K562 (cell line): ENCODE measurements at regions not wholly inside any gene's neighbourhood (a gene's known extent, or its start where the extent isn't known, plus 50 kb on each side); places are given as distances from the start of the nearest gene placed in this dataset.
"Not testable (repeated sequence)": the region's sequence is repeated elsewhere in the genome, so short reads cannot be mapped to it uniquely, and the experiment has no call there.

Experiments
- ATAC-seq: fragments of 200-7000 bp; cut with Tn5 transposase; 3 replicates; pipeline ENCODE4 v1.9.1; 2020; ENCODE audit warnings: moderate library complexity
- BruUV-seq: library from RNA; stranded (reverse); fragments of 400-500 nt; replicated peaks from 2 replicates; lab custom pipeline; 2021; lab: Mats Ljungman, UMichigan
- CTCF ChIA-PET: fragments of 300-600 bp; formaldehyde crosslinking; extraction: SDS; loops from one replicate; lab custom pipeline; 2021; ENCODE audit warnings: low intra/inter-chr PET ratio; lab: Yijun Ruan, JAX
- POLR2A ChIA-PET: fragments of 300-600, 350-650 bp; sonication (Branson Sonifier 250); formaldehyde crosslinking; extraction: SDS; loops from one replicate; lab custom pipeline; 2021; ENCODE audit warnings: antibody characterized with exemption, inconsistent platforms; lab: Yijun Ruan, JAX
- DNase-seq, 4 experiments: peaks; one replicate each; pipeline versions ENCODE4 v3.0.0 to v3.0.0-alpha.2; 2011 to 2018; ENCODE audit warnings: low spot score in 3 of 4, mixed read lengths in 3 of 4; ENCODE audit errors: extremely low read depth in 1 of 4
- FAIRE-seq: peaks from 2 replicates; lab custom pipeline; 2011; peaks lifted over from hg19 to GRCh38; lab: Jason Lieb, UNC
- H2AFZ ChIP-seq: 2 replicates; pipeline ENCODE4 v1.6.0; 2011; ENCODE audit warnings: low read depth, low read length, control low read depth, inconsistent platforms
- H3K27ac ChIP-seq: fragments of 200-600 bp; 3 replicates; pipeline ENCODE4 v1.8.0; 2011; ENCODE audit warnings: low read depth, mild to moderate bottlenecking, control low read depth, inconsistent platforms, low read length, moderate library complexity, mixed read lengths; ENCODE audit errors: extremely low read depth
- H3K27me3 ChIP-seq, 2 experiments: fragments of 300-600 bp in 1 of 2; 2 replicates in 1 of 2; 3 replicates in 1 of 2; pipeline versions ENCODE4 v1.6.0 to v1.8.0; 2011; ENCODE audit warnings: inconsistent platforms in 2 of 2, low read length in 2 of 2, mild to moderate bottlenecking in 1 of 2, mixed read lengths in 1 of 2, moderate library complexity in 1 of 2; ENCODE audit not compliant: control insufficient read depth in 2 of 2, insufficient read depth in 2 of 2
- H3K36me3 ChIP-seq: fragments of 300-600 bp; 3 replicates; pipeline ENCODE4 v1.8.0; 2011; ENCODE audit warnings: mild to moderate bottlenecking, low read length, inconsistent platforms; ENCODE audit not compliant: control insufficient read depth, insufficient read depth
- H3K4me1 ChIP-seq, 2 experiments: fragments of 200-600 bp in 1 of 2; replicated peaks in 1 of 2; 2 replicates in 1 of 2; 3 replicates in 1 of 2; pipeline versions ENCODE4 v1.5.1 to v1.8.0; 2011; ENCODE audit warnings: inconsistent platforms in 2 of 2, low read length in 2 of 2, mild to moderate bottlenecking in 1 of 2, mixed read lengths in 1 of 2, moderate library complexity in 1 of 2; ENCODE audit not compliant: control insufficient read depth in 2 of 2, insufficient read depth in 2 of 2
- H3K4me2 ChIP-seq: 2 replicates; pipeline ENCODE4 v1.6.1; 2011; ENCODE audit warnings: low read length, control low read depth, inconsistent platforms, mixed read lengths; ENCODE audit not compliant: insufficient read depth
- H3K4me3 ChIP-seq: fragments of 200-600 bp; sonication (generic), shearing (Covaris generic); 2 replicates; pipeline ENCODE4 v1.5.1; 2016; ENCODE audit warnings: control low read depth, inconsistent platforms
- H3K79me2 ChIP-seq: fragments of 200-600 bp; 3 replicates; pipeline ENCODE4 v1.8.0; 2011; ENCODE audit warnings: low read length, inconsistent platforms; ENCODE audit not compliant: control insufficient read depth, insufficient read depth
- H3K9ac ChIP-seq, 2 experiments: 2 replicates each; pipeline versions ENCODE4 v1.6.0 to v1.6.1; 2011; ENCODE audit warnings: low read depth in 2 of 2, low read length in 2 of 2, control low read depth in 1 of 2, inconsistent platforms in 1 of 2, mild to moderate bottlenecking in 1 of 2, mixed read lengths in 1 of 2; ENCODE audit not compliant: insufficient read depth in 1 of 2
- H3K9me1 ChIP-seq: one replicate; pipeline ENCODE4 v1.6.0; 2011; ENCODE audit warnings: inconsistent platforms, mild to moderate bottlenecking, low read length, moderate library complexity; ENCODE audit not compliant: control insufficient read depth, insufficient read depth
- H3K9me3 ChIP-seq: replicated peaks from 2 replicates; pipeline ENCODE4 v1.5.1; 2011; ENCODE audit warnings: low read depth, low read length, inconsistent platforms; ENCODE audit not compliant: control insufficient read depth, insufficient read depth
- H4K20me1 ChIP-seq: replicated peaks from 2 replicates; pipeline ENCODE4 v1.6.1; 2011; ENCODE audit warnings: low read length, inconsistent platforms, mixed read lengths; ENCODE audit not compliant: control insufficient read depth, insufficient read depth
- DNMT1 ChIP-seq: fragments of 450-650 bp; IDR thresholded peaks from 2 replicates; pipeline ENCODE4 v1.6.1; 2016; ENCODE audit warnings: antibody characterized with exemption, mild to moderate bottlenecking
- KDM2B ChIP-seq: fragments of 250-450 bp; sonication (Bioruptor Pico); IDR thresholded peaks from 2 replicates; pipeline ENCODE4 v1.8.0; 2021; ENCODE audit warnings: mild to moderate bottlenecking, moderate library complexity
- NFXL1 ChIP-seq: fragments of 450-650 bp; formaldehyde crosslinking; IDR thresholded peaks from 2 replicates; pipeline ENCODE4 v1.4.0; 2021; ENCODE audit warnings: mild to moderate bottlenecking
- PRPF4 ChIP-seq: fragments of 200-400 bp; formaldehyde crosslinking; IDR thresholded peaks from one replicate; pipeline ENCODE4 v1.6.1; 2017; ENCODE audit warnings: low read length, low read depth, mild to moderate bottlenecking; ENCODE audit not compliant: insufficient read depth, poor library complexity, severe bottlenecking
- RBM22 ChIP-seq: fragments of 200-400 bp; formaldehyde crosslinking; IDR thresholded peaks from 2 replicates; pipeline ENCODE4 v1.6.1; 2018; ENCODE audit warnings: low read length, low read depth; ENCODE audit not compliant: poor library complexity, severe bottlenecking
- WGBS: fragments of 100-300 bp; shearing (Covaris generic); methylation state at CpG from one replicate; pipeline ENCODE4 v1.1.6; 2016; ENCODE audit warnings: low coverage, mixed read lengths; ENCODE audit not compliant: insufficient coverage; ENCODE audit errors: missing lambda C conversion rate; 5-methylcytosine and 5-hydroxymethylcytosine counted together
- in situ Hi-C: fragments of 300-500 bp; cut with MboI; formaldehyde crosslinking; loops from 4 replicates; pipeline ENCODE4 v1.15.0; 2018; ENCODE audit warnings: inconsistent platforms, mixed read lengths
- intact Hi-C: fragments of 100-400 bp; cut with micrococcal nuclease; formaldehyde crosslinking; loops from 2 replicates; pipeline ENCODE4 v1.14.2; 2022

GRCh38 chr13:65275108-65275507 lies 1955.0 kb downstream of the PCDH9 start:
- Histone ChIP-seq H3K36me3 (no peaks in the 10 kb centered on the region), H3K4me3 (no peak overlapping the region), H3K9me3 (no peaks in the 10 kb centered on the region), H3K79me2 (no peaks in the 10 kb centered on the region), H3K9ac (no peak overlapping the region), H3K4me2 (no peak overlapping the region), H3K9me1 (no peaks in the 10 kb centered on the region), H3K4me1 (no peaks in the 10 kb centered on the region), H3K27me3 (no peaks in the 10 kb centered on the region), H4K20me1 (no peaks in the 10 kb centered on the region)
- BruUV-seq, result no TSS peak
- CTCF ChIA-PET, result no interaction called here
- POLR2A ChIA-PET, result no interaction called here
- no peak for DNase-seq
- no peak for FAIRE-seq
- intact Hi-C loops, result no loop called here
- ATAC-seq, result no peak
- 0% methylated on average over 2 of the region's 3 CpGs for WGBS
- in situ Hi-C loops, result no loop called here
- TF ChIP-seq KDM2B (CRISPR knock-in tag) (no peak), NFXL1 (CRISPR knock-in tag) (no peak), DNMT1 (no peak), PRPF4 (no peak), RBM22 (no peak)
- TF ChIP-seq, all 486 proteins: peak for 0
- Histone ChIP-seq H2AFZ (no peak overlapping the region), H3K27ac (no peak overlapping the region)

- FAIRE-seq, H3K79me2 ChIP-seq, H3K9me1 ChIP-seq, H3K36me3 ChIP-seq, H3K4me1 ChIP-seq, POLR2A ChIA-PET, BruUV-seq, DNase-seq, H3K4me3 ChIP-seq, H3K27ac ChIP-seq, in situ Hi-C loops, H3K9ac ChIP-seq, H2AFZ ChIP-seq, H3K4me2 ChIP-seq, intact Hi-C loops, H4K20me1 ChIP-seq, H3K27me3 ChIP-seq, CTCF ChIA-PET, H3K9me3 ChIP-seq, ATAC-seq: not testable (repeated sequence)
- WGBS, result 0% methylated on average over 6 of the region's 6 CpGs
These were observed 1956.2 kb downstream of the PCDH9 start for GRCh38 chr13:65273811-65274420.
